ENCODE measurements at regions not wholly inside any gene's neighbourhood (a gene's known extent, or its start where the extent isn't known, plus 50 kb on each side); places are given as distances from the start of the nearest gene placed in this dataset.

- TF ChIP-seq POLR2A (IDR thresholded peaks at IDR 0.05) = no peak
- TF ChIP-seq CTCF (IDR thresholded peaks at IDR 0.05) = no peak
These were observed 193.7 kb downstream of the FOXD2 start for GRCh38 chr1:47631411-47631995.

Measured in lower leg skin (tissue), 3 donors.